ENCODE measurements at regions not wholly inside any gene's neighbourhood (a gene's known extent, or its start where the extent isn't known, plus 50 kb on each side); places are given as distances from the start of the nearest gene placed in this dataset.

GRCh38 chr2:156769802-156770201, 333.6 kb downstream of the GPD2 start:
- TF ChIP-seq, protein P1, sequence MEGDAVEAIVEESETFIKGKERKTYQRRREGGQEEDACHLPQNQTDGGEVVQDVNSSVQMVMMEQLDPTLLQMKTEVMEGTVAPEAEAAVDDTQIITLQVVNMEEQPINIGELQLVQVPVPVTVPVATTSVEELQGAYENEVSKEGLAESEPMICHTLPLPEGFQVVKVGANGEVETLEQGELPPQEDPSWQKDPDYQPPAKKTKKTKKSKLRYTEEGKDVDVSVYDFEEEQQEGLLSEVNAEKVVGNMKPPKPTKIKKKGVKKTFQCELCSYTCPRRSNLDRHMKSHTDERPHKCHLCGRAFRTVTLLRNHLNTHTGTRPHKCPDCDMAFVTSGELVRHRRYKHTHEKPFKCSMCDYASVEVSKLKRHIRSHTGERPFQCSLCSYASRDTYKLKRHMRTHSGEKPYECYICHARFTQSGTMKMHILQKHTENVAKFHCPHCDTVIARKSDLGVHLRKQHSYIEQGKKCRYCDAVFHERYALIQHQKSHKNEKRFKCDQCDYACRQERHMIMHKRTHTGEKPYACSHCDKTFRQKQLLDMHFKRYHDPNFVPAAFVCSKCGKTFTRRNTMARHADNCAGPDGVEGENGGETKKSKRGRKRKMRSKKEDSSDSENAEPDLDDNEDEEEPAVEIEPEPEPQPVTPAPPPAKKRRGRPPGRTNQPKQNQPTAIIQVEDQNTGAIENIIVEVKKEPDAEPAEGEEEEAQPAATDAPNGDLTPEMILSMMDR (IDR thresholded peaks at IDR 0.05) = no peak
- TF ChIP-seq EZH2 (IDR thresholded peaks at IDR 0.05; ENCODE audit: borderline replicate concordance, insufficient read depth, low read depth, low read length, poor library complexity, severe bottlenecking) = no peak
- Mint-ChIP-seq H3K9me3 (ENCODE audit: insufficient read depth) (peaks cover 6% of the 10 kb centered on the region), H3K4me3 (no peak overlapping the region), H3K27me3 (no peaks in the 10 kb centered on the region), H3K27ac (no peak overlapping the region), H3K4me1 (no peaks in the 10 kb centered on the region)
- Histone ChIP-seq H3K9ac (ENCODE audit: low read length) (no peak overlapping the region), H3K4me1 (ENCODE audit: control insufficient read depth in 2 of 2, insufficient read depth in 2 of 2, low read length in 2 of 2) (no peaks in the 10 kb centered on the region), H3K79me2 (ENCODE audit: control insufficient read depth, insufficient read depth, low read length) (no peaks in the 10 kb centered on the region), H3K27me3 (replicated peaks in 1 of 4; ENCODE audit: control extremely low read depth in 1 of 4, control insufficient read depth in 3 of 4, insufficient read depth in 4 of 4, low read length in 3 of 4) (no peaks in the 10 kb centered on the region), H2AFZ (ENCODE audit: insufficient read depth, low read depth, low read length, poor library complexity, severe bottlenecking) (no peak overlapping the region), H4K20me1 (ENCODE audit: control insufficient read depth, insufficient read depth, low read length, poor library complexity, severe bottlenecking) (no peaks in the 10 kb centered on the region), H3K4me3 (ENCODE audit: control extremely low read depth in 1 of 5, extremely low read depth in 1 of 5, insufficient read depth in 1 of 5, low read depth in 2 of 5, low read length in 4 of 5) (no peak overlapping the region), H3K4me2 (replicated peaks; ENCODE audit: low read depth, low read length, poor library complexity, severe bottlenecking) (no peak overlapping the region), H3K9me3 (ENCODE audit: control extremely low read depth in 1 of 3, control insufficient read depth in 2 of 3, insufficient read depth in 1 of 3, low read length in 2 of 3) (peaks cover 0 to 3% (median 3%) of the 10 kb centered on the region in 3 donors), H3K27ac (ENCODE audit: low read length in 2 of 2) (no peak overlapping the region), H3K36me3 (replicated peaks in 1 of 2; ENCODE audit: control extremely low read depth in 1 of 2, control insufficient read depth in 1 of 2, extremely low read depth in 1 of 2, insufficient read depth in 2 of 2, low read length in 1 of 2) (no peaks in the 10 kb centered on the region)
- ATAC-seq (ENCODE audit: low read depth) = no peak
- ChIA-PET POLR2A (no interaction called here), CTCF (no interaction called here)
- DNase-seq = no peak
- WGBS (ENCODE audit: insufficient coverage) = no CpG with 5 or more reads among the region's 1 CpG
- intact Hi-C loops (cut with micrococcal nuclease) = no loop called here

- Mint-ChIP-seq H3K4me3 (no peak overlapping the region), H3K9me3 (ENCODE audit: insufficient read depth) (no peaks in the 10 kb centered on the region), H3K4me1 (no peaks in the 10 kb centered on the region), H3K27me3 (no peaks in the 10 kb centered on the region), H3K27ac (no peak overlapping the region)
- Histone ChIP-seq H3K9me3 (ENCODE audit: control extremely low read depth in 1 of 3, control insufficient read depth in 2 of 3, insufficient read depth in 1 of 3, low read length in 2 of 3) (no peaks in the 10 kb centered on the region), H3K79me2 (ENCODE audit: control insufficient read depth, insufficient read depth, low read length) (no peaks in the 10 kb centered on the region), H4K20me1 (ENCODE audit: control insufficient read depth, insufficient read depth, low read length, poor library complexity, severe bottlenecking) (no peaks in the 10 kb centered on the region), H3K4me1 (ENCODE audit: control insufficient read depth in 2 of 2, insufficient read depth in 2 of 2, low read length in 2 of 2) (no peaks in the 10 kb centered on the region), H3K27ac (ENCODE audit: low read length in 2 of 2) (no peak overlapping the region), H3K36me3 (replicated peaks in 1 of 2; ENCODE audit: control extremely low read depth in 1 of 2, control insufficient read depth in 1 of 2, extremely low read depth in 1 of 2, insufficient read depth in 2 of 2, low read length in 1 of 2) (no peaks in the 10 kb centered on the region), H2AFZ (ENCODE audit: insufficient read depth, low read depth, low read length, poor library complexity, severe bottlenecking) (no peak overlapping the region), H3K4me3 (ENCODE audit: control extremely low read depth in 1 of 5, extremely low read depth in 1 of 5, insufficient read depth in 1 of 5, low read depth in 2 of 5, low read length in 4 of 5) (no peak overlapping the region), H3K27me3 (replicated peaks in 1 of 4; ENCODE audit: control extremely low read depth in 1 of 4, control insufficient read depth in 3 of 4, insufficient read depth in 4 of 4, low read length in 3 of 4) (no peaks in the 10 kb centered on the region), H3K4me2 (replicated peaks; ENCODE audit: low read depth, low read length, poor library complexity, severe bottlenecking) (no peak overlapping the region), H3K9ac (ENCODE audit: low read length) (no peak overlapping the region)
- DNase-seq (no peak), ATAC-seq (ENCODE audit: low read depth) (no peak)
- CTCF ChIA-PET = no interaction called here
- POLR2A ChIA-PET = no interaction called here
- intact Hi-C loops (cut with micrococcal nuclease) = no loop called here
- TF ChIP-seq EZH2 (IDR thresholded peaks at IDR 0.05; ENCODE audit: borderline replicate concordance, insufficient read depth, low read depth, low read length, poor library complexity, severe bottlenecking) = no peak
- TF ChIP-seq, protein P1 (IDR thresholded peaks at IDR 0.05) = no peak
- WGBS (ENCODE audit: insufficient coverage) = 100% methylated on average over 1 of the region's 3 CpGs
These were observed 342.7 kb downstream of the GPD2 start for GRCh38 chr2:156778916-156779315.

Measured in B cell (primary cell).